PC-9 (cell line): ENCODE measurements at regions not wholly inside any gene's neighbourhood (a gene's known extent, or its start where the extent isn't known, plus 50 kb on each side); places are given as distances from the start of the nearest gene placed in this dataset.

Experiments used
- EZH2 ChIP-seq: fragments of 200-600 bp; sonication (generic); IDR thresholded peaks from 2 replicates; pipeline ENCODE4 v1.8.0; 2017; ENCODE audit warnings: antibody characterized with exemption, low read depth
- TF ChIP-seq, protein P1 (sequence below): fragments of 200-600 bp; sonication (generic); conservative IDR thresholded peaks from 2 replicates; pipeline ENCODE4 v1.6.1; 2017; ENCODE audit warnings: mixed run types, antibody characterized with exemption, mild to moderate bottlenecking, moderate library complexity

DNA sequence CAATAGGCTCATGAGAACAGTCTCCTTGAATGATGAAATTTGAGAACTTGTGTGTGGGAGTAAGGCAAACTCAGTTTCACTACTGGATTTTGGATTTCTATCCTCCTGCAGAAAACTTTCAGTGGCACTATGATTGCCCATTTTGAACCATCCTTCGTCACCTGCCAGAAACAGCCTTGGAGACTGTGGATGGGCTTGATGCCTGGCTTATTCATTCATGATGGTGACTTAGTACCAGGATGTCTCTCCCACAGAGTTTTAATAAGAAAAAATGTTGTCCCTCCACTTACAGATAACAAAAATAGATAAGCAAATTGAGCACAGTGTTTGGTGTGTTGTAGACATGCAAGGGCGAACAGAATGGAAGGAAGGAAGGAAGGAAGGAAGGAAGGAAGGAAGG lies 53.5 kb upstream of the CPNE4 start:
- TF ChIP-seq, protein P1, sequence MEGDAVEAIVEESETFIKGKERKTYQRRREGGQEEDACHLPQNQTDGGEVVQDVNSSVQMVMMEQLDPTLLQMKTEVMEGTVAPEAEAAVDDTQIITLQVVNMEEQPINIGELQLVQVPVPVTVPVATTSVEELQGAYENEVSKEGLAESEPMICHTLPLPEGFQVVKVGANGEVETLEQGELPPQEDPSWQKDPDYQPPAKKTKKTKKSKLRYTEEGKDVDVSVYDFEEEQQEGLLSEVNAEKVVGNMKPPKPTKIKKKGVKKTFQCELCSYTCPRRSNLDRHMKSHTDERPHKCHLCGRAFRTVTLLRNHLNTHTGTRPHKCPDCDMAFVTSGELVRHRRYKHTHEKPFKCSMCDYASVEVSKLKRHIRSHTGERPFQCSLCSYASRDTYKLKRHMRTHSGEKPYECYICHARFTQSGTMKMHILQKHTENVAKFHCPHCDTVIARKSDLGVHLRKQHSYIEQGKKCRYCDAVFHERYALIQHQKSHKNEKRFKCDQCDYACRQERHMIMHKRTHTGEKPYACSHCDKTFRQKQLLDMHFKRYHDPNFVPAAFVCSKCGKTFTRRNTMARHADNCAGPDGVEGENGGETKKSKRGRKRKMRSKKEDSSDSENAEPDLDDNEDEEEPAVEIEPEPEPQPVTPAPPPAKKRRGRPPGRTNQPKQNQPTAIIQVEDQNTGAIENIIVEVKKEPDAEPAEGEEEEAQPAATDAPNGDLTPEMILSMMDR = no peak
- TF ChIP-seq EZH2 = no peak
